ENCODE measurements at regions not wholly inside any gene's neighbourhood (a gene's known extent, or its start where the extent isn't known, plus 50 kb on each side); places are given as distances from the start of the nearest gene placed in this dataset.

DNA sequence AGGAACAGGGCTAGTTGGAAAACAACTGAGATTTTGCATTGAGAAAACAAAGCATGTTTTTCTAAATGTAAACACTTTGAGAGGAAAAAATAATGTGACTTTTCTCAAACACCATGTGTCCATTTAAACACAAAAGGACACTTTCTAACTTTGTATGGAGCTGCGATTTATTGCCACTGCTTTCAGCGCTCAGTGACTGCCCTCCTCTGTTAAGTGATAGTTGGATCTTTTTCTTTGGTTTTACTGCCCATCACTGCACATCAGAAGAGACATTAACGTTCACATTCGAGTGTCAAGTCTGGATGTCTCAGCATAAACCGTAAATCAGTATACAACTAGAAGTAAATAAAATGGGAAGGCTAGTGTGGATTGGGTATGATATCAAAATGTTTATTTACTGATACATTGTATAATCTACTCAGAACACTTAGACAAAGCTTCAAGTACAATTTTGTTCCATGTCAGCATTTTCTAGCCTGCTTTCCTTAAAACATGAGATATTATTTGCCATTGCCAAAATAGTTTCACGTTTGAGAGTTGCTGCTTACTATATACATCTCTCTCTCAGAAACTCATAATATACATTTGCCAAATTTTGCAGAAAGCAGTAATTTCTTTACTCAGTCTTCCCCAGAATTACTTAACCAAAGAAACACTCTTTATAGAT is 237.6 kb downstream of the IKZF2 start:
- intact Hi-C loops (cut with DNase I): no loop called here
- no peak for DNase-seq
- Histone ChIP-seq H3K4me1 (peaks cover 0 to 5% (median 2%) of the 10 kb centered on the region in 4 donors), H3K27ac (no peak overlapping the region), H3K27me3 (no peaks in the 10 kb centered on the region), H3K36me3 (no peaks in the 10 kb centered on the region), H3K9me3 (no peaks in the 10 kb centered on the region), H3K4me3 (no peak overlapping the region)
- TF ChIP-seq, protein P1, sequence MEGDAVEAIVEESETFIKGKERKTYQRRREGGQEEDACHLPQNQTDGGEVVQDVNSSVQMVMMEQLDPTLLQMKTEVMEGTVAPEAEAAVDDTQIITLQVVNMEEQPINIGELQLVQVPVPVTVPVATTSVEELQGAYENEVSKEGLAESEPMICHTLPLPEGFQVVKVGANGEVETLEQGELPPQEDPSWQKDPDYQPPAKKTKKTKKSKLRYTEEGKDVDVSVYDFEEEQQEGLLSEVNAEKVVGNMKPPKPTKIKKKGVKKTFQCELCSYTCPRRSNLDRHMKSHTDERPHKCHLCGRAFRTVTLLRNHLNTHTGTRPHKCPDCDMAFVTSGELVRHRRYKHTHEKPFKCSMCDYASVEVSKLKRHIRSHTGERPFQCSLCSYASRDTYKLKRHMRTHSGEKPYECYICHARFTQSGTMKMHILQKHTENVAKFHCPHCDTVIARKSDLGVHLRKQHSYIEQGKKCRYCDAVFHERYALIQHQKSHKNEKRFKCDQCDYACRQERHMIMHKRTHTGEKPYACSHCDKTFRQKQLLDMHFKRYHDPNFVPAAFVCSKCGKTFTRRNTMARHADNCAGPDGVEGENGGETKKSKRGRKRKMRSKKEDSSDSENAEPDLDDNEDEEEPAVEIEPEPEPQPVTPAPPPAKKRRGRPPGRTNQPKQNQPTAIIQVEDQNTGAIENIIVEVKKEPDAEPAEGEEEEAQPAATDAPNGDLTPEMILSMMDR (IDR thresholded peaks at IDR 0.05): no peak
- TF ChIP-seq EP300 (IDR thresholded peaks at IDR 0.05) (no peak), POLR2A (IDR thresholded peaks at IDR 0.05) (no peak), POLR2AphosphoS5 (IDR thresholded peaks at IDR 0.05) (no peak)
- WGBS, 2 donors: 72 to 74% methylated on average over 6 of the region's 6 CpGs

- DNase-seq: no peak
- TF ChIP-seq, protein P1 (IDR thresholded peaks at IDR 0.05): no peak
- no peak for TF ChIP-seq POLR2A (IDR thresholded peaks at IDR 0.05)
- TF ChIP-seq EP300 (IDR thresholded peaks at IDR 0.05): no peak
- TF ChIP-seq POLR2AphosphoS5 (IDR thresholded peaks at IDR 0.05): no peak
- intact Hi-C loops (cut with DNase I): no loop called here
- no peaks in the 10 kb centered on the region for H3K27me3 ChIP-seq
- no peak overlapping the region for H3K4me3 ChIP-seq
- H3K9me3 ChIP-seq: no peaks in the 10 kb centered on the region
- whole genome bisulfite sequencing, 2 donors: 19 to 69% methylated on average over 7 of the region's 7 CpGs
- peak overlapping the region in 1 of 4 donors; percentile 12 for H3K27ac ChIP-seq
- peaks cover 0 to 5% (median 2%) of the 10 kb centered on the region in 4 donors for H3K4me1 ChIP-seq
- H3K36me3 ChIP-seq: no peaks in the 10 kb centered on the region
Observed at GRCh38 chr2:212912445-212913103, 238.8 kb downstream of the IKZF2 start.

DNA sequence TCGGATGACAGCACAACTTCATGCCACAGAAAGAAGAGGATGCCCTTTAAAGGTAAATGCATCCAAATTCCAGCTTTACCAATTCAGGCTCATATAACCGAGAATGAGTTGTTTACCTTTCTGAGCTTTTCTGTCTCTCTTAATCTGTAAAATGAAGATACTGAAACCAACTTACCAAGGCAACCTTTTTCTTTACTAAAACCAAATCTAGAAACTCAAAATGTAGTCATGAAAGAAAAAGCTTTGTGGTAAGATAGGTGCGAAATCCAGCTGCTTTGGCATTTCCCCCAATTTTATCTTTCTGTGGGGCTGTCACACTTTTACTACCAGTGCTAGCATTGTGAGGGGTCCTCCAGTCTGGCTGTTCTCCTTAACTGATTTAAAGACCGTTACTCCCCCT is 240.4 kb downstream of the IKZF2 start:
- TF ChIP-seq EP300 (IDR thresholded peaks at IDR 0.05) (no peak), POLR2AphosphoS5 (IDR thresholded peaks at IDR 0.05) (no peak), POLR2A (IDR thresholded peaks at IDR 0.05) (no peak)
- TF ChIP-seq, protein P1 (IDR thresholded peaks at IDR 0.05): no peak
- intact Hi-C loops (cut with DNase I): no loop called here
- H3K4me3 ChIP-seq: no peak overlapping the region
- WGBS, 2 donors: 78 to 82% methylated on average over 4 of the region's 4 CpGs
- no peaks in the 10 kb centered on the region for H3K36me3 ChIP-seq
- DNase-seq: no peak
- H3K4me1 ChIP-seq: peaks cover 0 to 5% (median 2%) of the 10 kb centered on the region in 4 donors
- H3K27ac ChIP-seq: no peak overlapping the region
- H3K27me3 ChIP-seq: no peaks in the 10 kb centered on the region
- no peaks in the 10 kb centered on the region for H3K9me3 ChIP-seq

DNA sequence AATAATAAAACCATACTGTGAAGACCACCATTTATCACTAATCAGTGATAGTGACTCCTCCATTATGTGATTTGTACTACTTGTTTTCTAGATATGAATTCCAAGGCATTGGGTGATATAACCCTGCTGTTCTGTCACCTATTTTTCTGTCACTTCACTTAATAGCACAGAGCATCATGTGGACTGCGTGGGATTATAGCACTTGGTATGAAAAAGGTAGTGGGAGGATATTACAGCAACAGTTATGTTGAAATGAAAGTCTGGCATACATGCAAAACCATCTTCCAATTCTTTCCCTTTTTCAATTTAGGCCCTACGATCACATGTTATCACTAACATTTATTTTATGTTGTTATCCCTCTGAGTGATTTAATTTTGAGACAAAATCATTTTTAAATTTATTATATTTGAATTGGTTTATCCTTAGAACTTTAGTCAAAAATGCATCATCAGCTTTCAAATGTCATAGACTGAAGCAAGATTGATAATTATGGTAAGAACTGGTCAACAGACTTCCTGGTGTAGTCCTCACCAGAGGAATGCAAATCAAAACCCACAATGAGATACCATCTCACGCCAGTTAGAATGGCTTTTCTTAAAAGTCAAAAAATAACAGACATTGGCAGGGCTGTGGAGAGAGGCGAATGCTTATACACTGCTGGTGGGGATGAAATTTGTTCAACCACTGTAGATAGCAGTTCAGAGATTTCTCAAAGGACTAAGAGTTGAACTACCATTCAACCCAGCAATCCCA is 242.6 kb downstream of the IKZF2 start:
- 93% methylated on average over 4 of the region's 4 CpGs for WGBS, 2 donors

More for the DNA sequence above, 242.6 kb downstream of the IKZF2 start:
- no peak for TF ChIP-seq POLR2A (IDR thresholded peaks at IDR 0.05)
- TF ChIP-seq, protein P1 (IDR thresholded peaks at IDR 0.05): no peak
- no peak for TF ChIP-seq EP300 (IDR thresholded peaks at IDR 0.05)
- no peak for TF ChIP-seq POLR2AphosphoS5 (IDR thresholded peaks at IDR 0.05)
- Histone ChIP-seq H3K9me3 (no peaks in the 10 kb centered on the region), H3K27ac (no peak overlapping the region), H3K27me3 (no peaks in the 10 kb centered on the region), H3K4me3 (no peak overlapping the region), H3K36me3 (no peaks in the 10 kb centered on the region), H3K4me1 (peaks cover 0 to 5% (median 2%) of the 10 kb centered on the region in 4 donors)
- no peak for DNase-seq
- intact Hi-C loops (cut with DNase I): no loop called here
